ENCODE measurements at regions not wholly inside any gene's neighbourhood (a gene's known extent, or its start where the extent isn't known, plus 50 kb on each side); places are given as distances from the start of the nearest gene placed in this dataset.

DNA sequence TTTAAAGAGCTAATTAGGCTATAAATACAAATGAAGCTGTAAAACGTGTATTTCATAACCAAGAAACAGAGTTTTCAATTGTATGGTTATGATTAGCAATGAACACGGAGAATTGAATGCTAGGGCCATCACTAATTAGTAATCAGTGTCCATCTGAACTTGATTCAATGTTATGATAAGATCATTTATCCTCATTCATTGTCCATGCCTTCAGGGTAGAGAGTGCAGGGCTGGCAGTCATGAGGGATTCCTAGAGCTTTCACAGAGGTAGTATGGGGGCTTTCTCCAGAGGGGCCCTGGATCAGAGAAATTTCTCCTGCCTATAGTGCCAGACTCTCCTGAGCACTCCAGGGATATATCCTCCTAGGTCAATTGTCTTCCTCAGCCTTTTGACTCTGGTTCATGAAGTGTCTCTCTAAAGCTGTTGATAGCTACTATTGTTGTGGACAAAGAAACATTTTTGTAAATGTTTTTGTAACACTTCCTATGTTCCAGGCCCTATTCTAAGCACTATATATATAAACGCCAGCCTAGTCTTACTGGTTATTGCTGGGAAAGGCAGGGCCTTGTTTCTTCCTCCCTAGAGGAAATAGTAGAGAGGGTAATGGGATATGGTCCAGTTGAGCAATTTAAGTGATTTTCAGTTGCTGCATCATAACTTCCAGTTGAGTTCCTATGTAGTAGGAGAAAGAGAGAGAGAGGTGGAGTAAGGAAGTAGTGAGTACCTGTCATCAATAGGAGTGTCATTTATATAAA is 249.0 kb downstream of the NFKBIZ start:
- no peaks in the 10 kb centered on the region for H3K79me2 ChIP-seq (ENCODE audit: insufficient read depth, low read length)
- TF ChIP-seq, protein P1, sequence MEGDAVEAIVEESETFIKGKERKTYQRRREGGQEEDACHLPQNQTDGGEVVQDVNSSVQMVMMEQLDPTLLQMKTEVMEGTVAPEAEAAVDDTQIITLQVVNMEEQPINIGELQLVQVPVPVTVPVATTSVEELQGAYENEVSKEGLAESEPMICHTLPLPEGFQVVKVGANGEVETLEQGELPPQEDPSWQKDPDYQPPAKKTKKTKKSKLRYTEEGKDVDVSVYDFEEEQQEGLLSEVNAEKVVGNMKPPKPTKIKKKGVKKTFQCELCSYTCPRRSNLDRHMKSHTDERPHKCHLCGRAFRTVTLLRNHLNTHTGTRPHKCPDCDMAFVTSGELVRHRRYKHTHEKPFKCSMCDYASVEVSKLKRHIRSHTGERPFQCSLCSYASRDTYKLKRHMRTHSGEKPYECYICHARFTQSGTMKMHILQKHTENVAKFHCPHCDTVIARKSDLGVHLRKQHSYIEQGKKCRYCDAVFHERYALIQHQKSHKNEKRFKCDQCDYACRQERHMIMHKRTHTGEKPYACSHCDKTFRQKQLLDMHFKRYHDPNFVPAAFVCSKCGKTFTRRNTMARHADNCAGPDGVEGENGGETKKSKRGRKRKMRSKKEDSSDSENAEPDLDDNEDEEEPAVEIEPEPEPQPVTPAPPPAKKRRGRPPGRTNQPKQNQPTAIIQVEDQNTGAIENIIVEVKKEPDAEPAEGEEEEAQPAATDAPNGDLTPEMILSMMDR (conservative IDR thresholded peaks at IDR 0.05; ENCODE audit: low read length): no peak
- TF ChIP-seq EZH2phosphoT487 (IDR thresholded peaks at IDR 0.05; ENCODE audit: borderline replicate concordance): no peak
- no peak overlapping the region for H3K9ac ChIP-seq (ENCODE audit: low read depth, low read length, poor library complexity, severe bottlenecking)
- H3K9me2 ChIP-seq (replicated peaks; ENCODE audit: low read depth, low read length): no peaks in the 10 kb centered on the region
- peaks cover 21% of the 10 kb centered on the region for H3K4me1 ChIP-seq (ENCODE audit: insufficient read depth, low read length, poor library complexity, severe bottlenecking)
- no peaks in the 10 kb centered on the region for H4K20me1 ChIP-seq (ENCODE audit: insufficient read depth, low read length, poor library complexity, severe bottlenecking)
- H3K9me3 ChIP-seq (ENCODE audit: insufficient read depth, low read depth, low read length): no peaks in the 10 kb centered on the region
- H3K4me2 ChIP-seq (ENCODE audit: low read depth, low read length, poor library complexity, severe bottlenecking): no peak overlapping the region
- no peak overlapping the region for H3K4me3 ChIP-seq (ENCODE audit: low read length, poor library complexity, severe bottlenecking)
- no peaks in the 10 kb centered on the region for H3K27me3 ChIP-seq (ENCODE audit: insufficient read depth, low read length, poor library complexity, severe bottlenecking)
- H3K36me3 ChIP-seq (ENCODE audit: insufficient read depth, low read length): no peaks in the 10 kb centered on the region
- H2AFZ ChIP-seq (ENCODE audit: low read length): no peak overlapping the region
- H3F3A ChIP-seq (ENCODE audit: low read depth): no peaks in the 10 kb centered on the region

DNA sequence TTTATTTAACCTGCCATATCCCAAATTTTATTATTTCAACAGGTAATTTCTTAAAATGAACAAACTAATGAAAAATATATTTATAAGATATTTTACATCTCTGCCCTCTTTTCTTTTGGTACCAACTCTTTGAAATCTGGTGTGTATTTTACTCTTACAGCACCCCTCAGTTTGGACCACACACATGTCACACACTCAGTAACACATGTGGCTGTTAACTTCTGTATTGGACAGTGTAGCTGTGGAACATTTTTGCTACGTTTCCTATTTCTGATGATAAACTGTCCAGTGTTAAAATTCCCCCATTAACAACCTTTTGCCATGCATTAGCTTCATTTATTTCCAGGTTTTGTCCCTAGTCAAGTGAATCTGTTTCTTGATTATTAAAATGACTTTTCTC is 250.6 kb downstream of the NFKBIZ start:
- Histone ChIP-seq H3K4me2 (ENCODE audit: low read depth, low read length, poor library complexity, severe bottlenecking) (no peak overlapping the region), H3K36me3 (ENCODE audit: insufficient read depth, low read length) (no peaks in the 10 kb centered on the region), H4K20me1 (ENCODE audit: insufficient read depth, low read length, poor library complexity, severe bottlenecking) (no peaks in the 10 kb centered on the region), H3K9me2 (replicated peaks; ENCODE audit: low read depth, low read length) (no peaks in the 10 kb centered on the region), H3K4me3 (ENCODE audit: low read length, poor library complexity, severe bottlenecking) (no peak overlapping the region), H2AFZ (ENCODE audit: low read length) (no peak overlapping the region), H3K9ac (ENCODE audit: low read depth, low read length, poor library complexity, severe bottlenecking) (no peak overlapping the region), H3K4me1 (ENCODE audit: insufficient read depth, low read length, poor library complexity, severe bottlenecking) (peaks cover 10% of the 10 kb centered on the region), H3F3A (ENCODE audit: low read depth) (no peaks in the 10 kb centered on the region), H3K9me3 (ENCODE audit: insufficient read depth, low read depth, low read length) (no peaks in the 10 kb centered on the region), H3K27me3 (ENCODE audit: insufficient read depth, low read length, poor library complexity, severe bottlenecking) (no peaks in the 10 kb centered on the region), H3K79me2 (ENCODE audit: insufficient read depth, low read length) (no peaks in the 10 kb centered on the region)
- TF ChIP-seq, protein P1 (conservative IDR thresholded peaks at IDR 0.05; ENCODE audit: low read length): no peak

DNA sequence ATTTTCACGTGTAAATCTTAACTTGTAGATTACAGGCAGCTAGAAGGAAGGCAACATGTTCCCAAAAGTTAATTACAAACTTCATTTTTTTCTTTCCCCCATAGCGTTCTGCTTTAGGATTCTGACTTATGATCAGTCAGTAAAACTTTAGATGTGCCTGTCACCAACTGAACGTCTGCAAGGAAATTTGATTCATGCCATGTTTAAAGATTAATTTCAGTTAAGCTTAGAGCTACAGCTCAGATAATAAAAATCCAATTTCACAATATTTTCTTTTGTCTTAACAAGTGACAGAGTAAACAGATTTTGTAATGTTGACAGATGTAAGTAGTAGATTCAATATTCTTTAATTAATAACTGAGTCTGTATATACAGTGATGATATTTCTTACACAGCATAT is 253.1 kb downstream of the NFKBIZ start:
- no peak overlapping the region for H2AFZ ChIP-seq (ENCODE audit: low read length)
- H3K79me2 ChIP-seq (ENCODE audit: insufficient read depth, low read length): no peaks in the 10 kb centered on the region
- H3K9me2 ChIP-seq (replicated peaks; ENCODE audit: low read depth, low read length): no peaks in the 10 kb centered on the region
- no peaks in the 10 kb centered on the region for H3K36me3 ChIP-seq (ENCODE audit: insufficient read depth, low read length)
- H3K4me3 ChIP-seq (ENCODE audit: low read length, poor library complexity, severe bottlenecking): no peak overlapping the region
- H3K4me2 ChIP-seq (ENCODE audit: low read depth, low read length, poor library complexity, severe bottlenecking): no peak overlapping the region
- no peaks in the 10 kb centered on the region for H3K27me3 ChIP-seq (ENCODE audit: insufficient read depth, low read length, poor library complexity, severe bottlenecking)
- H3K4me1 ChIP-seq (ENCODE audit: insufficient read depth, low read length, poor library complexity, severe bottlenecking): peaks cover 26% of the 10 kb centered on the region
- H3K9ac ChIP-seq (ENCODE audit: low read depth, low read length, poor library complexity, severe bottlenecking): no peak overlapping the region
- 0 out of 2 replicates have a peak, but pooled peaks cover 5% of the 10 kb centered on the region for H3F3A ChIP-seq (ENCODE audit: low read depth)
- TF ChIP-seq, protein P1 (conservative IDR thresholded peaks at IDR 0.05; ENCODE audit: low read length): no peak
- no peak for TF ChIP-seq EZH2phosphoT487 (IDR thresholded peaks at IDR 0.05; ENCODE audit: borderline replicate concordance)
- H4K20me1 ChIP-seq (ENCODE audit: insufficient read depth, low read length, poor library complexity, severe bottlenecking): no peaks in the 10 kb centered on the region
- H3K9me3 ChIP-seq (ENCODE audit: insufficient read depth, low read depth, low read length): no peaks in the 10 kb centered on the region

All from Loucy (cell line).